Retinal pigment epithelial cell (primary cell): ENCODE measurements at regions not wholly inside any gene's neighbourhood (a gene's known extent, or its start where the extent isn't known, plus 50 kb on each side); places are given as distances from the start of the nearest gene placed in this dataset.

Source experiments
- DNase-seq: peaks from one replicate; pipeline ENCODE4 v3.0.0-alpha.2; 2010; ENCODE audit warnings: low read depth
- H3K4me3 ChIP-seq: 2 replicates; pipeline ENCODE4 v1.5.1; 2011; ENCODE audit warnings: mild to moderate bottlenecking, low read length, control low read depth, moderate library complexity
- CTCF ChIP-seq: conservative IDR thresholded peaks from 2 replicates; pipeline ENCODE4 v1.5.1; 2011; ENCODE audit warnings: low read depth, low read length, control low read depth, inconsistent platforms

- no peak for TF ChIP-seq CTCF
- no peak overlapping the region for H3K4me3 ChIP-seq
- DNase-seq: no peak
Observed at GRCh38 chr3:43790060-43790459, 99.3 kb downstream of the ABHD5 start.

- no peak for DNase-seq
- no peak for TF ChIP-seq CTCF
- no peak overlapping the region for H3K4me3 ChIP-seq
Observed at GRCh38 chr3:43790476-43790875, 99.7 kb downstream of the ABHD5 start.

DNA sequence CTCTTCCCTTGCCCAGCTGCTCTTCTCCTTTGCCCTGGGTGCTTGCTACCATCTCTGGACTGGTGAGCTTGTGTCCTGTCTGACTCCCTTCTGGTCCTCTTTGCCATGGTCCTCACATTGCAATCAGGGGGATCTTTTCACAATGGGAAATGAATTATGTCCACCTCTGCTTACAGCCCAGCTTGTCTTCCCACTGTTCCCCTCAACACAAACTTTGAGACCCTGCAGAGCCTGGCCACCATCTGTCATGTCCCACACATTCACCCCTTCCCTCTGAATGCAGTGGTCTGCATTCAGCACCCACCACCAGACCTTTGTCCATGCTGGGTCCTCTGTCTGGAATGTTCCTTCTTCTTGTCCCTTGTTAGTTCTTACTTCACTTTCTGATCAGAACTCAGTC, 100.5 kb downstream of the ABHD5 start:
- no peak overlapping the region for H3K4me3 ChIP-seq
- no peak for TF ChIP-seq CTCF
- DNase-seq: no peak

DNA sequence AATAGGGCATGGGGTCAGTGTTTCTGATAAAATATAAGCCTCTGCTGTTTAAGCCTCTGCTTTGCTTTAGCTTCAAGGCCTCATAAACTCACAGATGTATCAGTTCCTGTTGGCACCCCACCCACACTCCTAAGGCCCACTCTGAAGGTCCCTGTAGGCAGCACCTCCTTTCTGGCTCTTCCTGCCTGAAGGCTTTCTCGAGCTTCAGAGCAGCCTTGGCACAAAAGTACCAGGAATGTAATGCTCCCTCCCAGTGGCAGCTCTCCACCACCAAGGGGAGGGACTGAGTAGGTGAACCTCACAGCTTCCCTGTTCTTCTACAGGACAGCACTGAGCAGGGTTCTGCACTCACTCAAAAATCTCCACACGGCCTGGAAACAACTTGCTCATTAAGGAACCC, 102.2 kb downstream of the ABHD5 start:
- TF ChIP-seq CTCF: no peak
- no peak for DNase-seq
- no peak overlapping the region for H3K4me3 ChIP-seq

DNA sequence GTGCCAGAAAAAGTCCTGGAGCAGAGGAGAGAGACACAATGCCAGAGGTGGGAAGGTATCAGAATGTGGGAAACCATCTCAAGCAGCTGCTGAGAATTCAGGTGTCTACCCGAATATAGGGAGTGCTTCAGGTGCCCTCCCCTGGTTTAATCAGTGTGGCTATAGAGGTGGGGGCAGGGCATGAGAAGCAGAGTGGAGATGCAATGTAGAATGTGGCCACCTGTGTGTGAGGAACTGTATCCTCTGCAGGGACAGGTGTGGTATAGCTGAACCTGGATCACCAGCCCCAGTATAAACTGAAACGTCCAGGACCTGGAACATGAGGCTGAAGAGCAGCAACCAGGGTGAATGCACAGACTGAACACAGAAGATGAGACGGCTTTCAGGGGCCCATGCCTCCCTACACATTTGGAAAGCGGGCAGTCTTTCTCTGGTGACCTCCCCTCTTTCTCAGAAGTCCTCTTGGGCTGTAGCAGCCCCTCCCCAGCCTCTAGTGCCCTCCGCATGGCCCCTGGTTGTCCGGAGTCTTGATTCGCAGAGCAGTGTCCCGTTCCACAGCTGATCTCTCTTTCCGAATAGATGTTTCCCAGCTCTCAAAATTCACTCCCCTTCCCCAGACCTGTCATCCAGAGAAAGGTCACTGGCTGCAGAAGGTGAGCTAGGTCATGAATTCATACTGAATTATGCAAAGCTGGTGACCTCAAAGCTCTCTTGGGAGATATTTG, 103.1 kb downstream of the ABHD5 start:
- no peak for DNase-seq
- no peak overlapping the region for H3K4me3 ChIP-seq
- TF ChIP-seq CTCF: no peak

GRCh38 chr3:43794776-43795175, 104.0 kb downstream of the ABHD5 start:
- DNase-seq: no peak
- TF ChIP-seq CTCF: no peak

GRCh38 chr3:43795491-43795890, 104.8 kb downstream of the ABHD5 start:
- no peak for TF ChIP-seq CTCF
- no peak for DNase-seq

More at GRCh38 chr3:43794776-43795175, 104.0 kb downstream of the ABHD5 start:
- H3K4me3 ChIP-seq: no peak overlapping the region

More at GRCh38 chr3:43795491-43795890, 104.8 kb downstream of the ABHD5 start:
- no peak overlapping the region for H3K4me3 ChIP-seq
